ENCODE measurements at regions not wholly inside any gene's neighbourhood (a gene's known extent, or its start where the extent isn't known, plus 50 kb on each side); places are given as distances from the start of the nearest gene placed in this dataset.

DNA sequence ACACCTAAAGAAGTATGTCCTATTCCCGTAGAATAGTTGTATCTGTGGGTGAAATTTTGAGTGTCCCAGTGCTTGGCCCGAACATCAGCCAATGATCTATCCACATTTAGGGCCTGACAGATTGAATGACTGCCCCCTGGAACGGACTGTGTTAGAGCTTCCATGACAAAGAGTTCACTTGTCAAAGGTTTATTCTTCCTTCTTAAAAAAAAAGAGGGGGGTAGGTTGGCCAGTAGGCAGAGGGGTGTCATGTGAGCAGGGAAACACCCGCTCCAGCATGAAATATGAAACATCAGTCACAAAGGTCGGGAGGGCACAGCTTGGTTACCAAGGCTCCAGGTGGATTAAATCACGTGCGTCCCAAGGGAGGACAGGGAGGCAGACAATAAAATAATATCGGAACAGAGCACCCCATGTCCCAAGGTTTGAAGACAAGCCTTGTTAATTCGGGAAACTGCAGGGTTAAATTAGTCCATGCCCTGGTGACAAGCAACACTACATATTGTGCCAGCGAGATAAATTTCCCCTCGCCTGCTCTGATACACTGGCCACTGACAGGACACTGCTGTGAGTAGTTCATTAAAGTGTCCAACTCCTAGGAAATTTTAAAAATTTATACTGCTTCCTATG lies 401.2 kb downstream of the IRX1 start:
- Histone ChIP-seq H3K36me3 (no peaks in the 10 kb centered on the region), H3K27ac (no peak overlapping the region), H3K9me3 (peaks cover 0 to 21% (median 12%) of the 10 kb centered on the region in 4 donors), H3K4me1 (no peaks in the 10 kb centered on the region), H3K4me3 (no peak overlapping the region), H3K27me3 (peaks cover 0 to 7% (median 0%) of the 10 kb centered on the region in 3 donors)
- TF ChIP-seq POLR2A (IDR thresholded peaks at IDR 0.05) (no peak), CTCF (IDR thresholded peaks at IDR 0.05) (no peak), EP300 (IDR thresholded peaks at IDR 0.05) (no peak), POLR2AphosphoS5 (IDR thresholded peaks at IDR 0.05) (no peak)
- WGBS, 5 donors, result 54 to 71% (median 66%) methylated on average over 11 of the region's 11 CpGs
- no peak for DNase-seq
- intact Hi-C loops (cut with DNase I; ENCODE audit: low total_unique reads), result no loop called here

DNA sequence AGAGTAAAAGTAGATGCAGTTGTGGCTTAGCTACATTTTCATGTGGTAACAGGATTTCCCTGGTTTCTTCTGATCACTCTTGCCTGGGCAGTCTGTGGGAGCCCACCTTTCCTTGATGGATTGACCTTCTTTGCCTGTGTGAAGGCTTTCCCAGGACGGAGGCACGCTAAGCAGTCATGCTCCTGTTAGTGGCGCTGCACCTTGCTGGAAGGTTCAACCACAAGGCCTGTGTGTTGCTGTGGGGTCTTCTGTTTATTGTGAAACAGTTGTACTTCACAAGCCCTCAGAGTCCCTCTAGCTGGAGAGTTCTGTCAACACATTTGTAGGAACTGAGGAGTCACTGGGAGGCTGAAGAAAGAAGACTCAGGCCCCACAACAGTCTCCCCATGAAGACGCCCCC lies 402.0 kb downstream of the IRX1 start:
- Histone ChIP-seq H3K27ac (no peak overlapping the region), H3K4me3 (no peak overlapping the region), H3K9me3 (peaks cover 0 to 13% (median 6%) of the 10 kb centered on the region in 4 donors), H3K36me3 (no peaks in the 10 kb centered on the region), H3K27me3 (peaks cover 0 to 7% (median 0%) of the 10 kb centered on the region in 3 donors), H3K4me1 (no peaks in the 10 kb centered on the region)
- no peak for DNase-seq
- TF ChIP-seq POLR2A (IDR thresholded peaks at IDR 0.05) (no peak), CTCF (IDR thresholded peaks at IDR 0.05) (no peak), EP300 (IDR thresholded peaks at IDR 0.05) (no peak), POLR2AphosphoS5 (IDR thresholded peaks at IDR 0.05) (no peak)
- 89 to 94% (median 92%) methylated on average over 4 of the region's 4 CpGs for WGBS, 5 donors
- intact Hi-C loops (cut with DNase I; ENCODE audit: low total_unique reads), result no loop called here

DNA sequence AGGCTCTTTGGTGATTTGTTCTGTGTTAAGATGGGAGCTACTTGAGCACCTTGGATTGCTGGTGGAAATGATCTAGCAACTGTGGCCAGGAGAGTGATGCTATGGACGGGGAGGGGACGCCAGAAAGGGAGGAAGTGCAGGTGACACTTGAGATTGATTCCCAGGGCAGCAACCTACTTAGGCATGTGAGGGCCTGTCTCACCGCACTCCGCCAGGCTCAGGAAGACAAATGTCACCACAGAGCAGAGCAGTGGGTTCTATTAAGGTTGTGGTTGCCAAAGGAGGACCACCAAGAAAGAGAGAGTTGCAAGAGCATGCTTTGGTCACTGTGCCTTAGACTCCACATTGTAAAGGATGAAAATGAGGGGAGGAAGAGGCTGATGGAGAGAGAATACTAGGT lies 404.3 kb downstream of the IRX1 start:
- no peak overlapping the region for H3K4me3 ChIP-seq
- no peak for DNase-seq
- WGBS, 5 donors, result 66 to 75% (median 69%) methylated on average over 4 of the region's 4 CpGs
- peaks cover 0 to 7% (median 0%) of the 10 kb centered on the region in 3 donors for H3K27me3 ChIP-seq
- no peak overlapping the region for H3K27ac ChIP-seq
- H3K36me3 ChIP-seq, result no peaks in the 10 kb centered on the region
- TF ChIP-seq CTCF (IDR thresholded peaks at IDR 0.05) (no peak), POLR2AphosphoS5 (IDR thresholded peaks at IDR 0.05) (no peak), POLR2A (IDR thresholded peaks at IDR 0.05) (no peak), EP300 (IDR thresholded peaks at IDR 0.05) (no peak)
- no peaks in the 10 kb centered on the region for H3K9me3 ChIP-seq
- no peaks in the 10 kb centered on the region for H3K4me1 ChIP-seq
- intact Hi-C loops (cut with DNase I; ENCODE audit: low total_unique reads), result no loop called here

GRCh38 chr5:4001004-4001403 lies 405.4 kb downstream of the IRX1 start:
- TF ChIP-seq POLR2AphosphoS5 (IDR thresholded peaks at IDR 0.05) (no peak), EP300 (IDR thresholded peaks at IDR 0.05) (no peak), CTCF (IDR thresholded peaks at IDR 0.05) (no peak), POLR2A (IDR thresholded peaks at IDR 0.05) (no peak)
- peaks cover 0 to 7% (median 0%) of the 10 kb centered on the region in 3 donors for H3K27me3 ChIP-seq
- no peaks in the 10 kb centered on the region for H3K4me1 ChIP-seq
- no peak overlapping the region for H3K4me3 ChIP-seq
- H3K9me3 ChIP-seq, result no peaks in the 10 kb centered on the region
- WGBS, 5 donors, result 54 to 63% (median 58%) methylated on average over 12 of the region's 12 CpGs
- no peaks in the 10 kb centered on the region for H3K36me3 ChIP-seq
- H3K27ac ChIP-seq, result no peak overlapping the region
- no peak for DNase-seq
- intact Hi-C loops (cut with DNase I; ENCODE audit: low total_unique reads), result no loop called here
